ENCODE measurements at regions not wholly inside any gene's neighbourhood (a gene's known extent, or its start where the extent isn't known, plus 50 kb on each side); places are given as distances from the start of the nearest gene placed in this dataset.

GRCh38 chr15:39388118-39388517, 192.8 kb upstream of the THBS1 start:
- TF ChIP-seq RAD21 (conservative IDR thresholded peaks at IDR 0.05) = no peak
- TF ChIP-seq CTCF (IDR thresholded peaks at IDR 0.05; ENCODE audit: poor library complexity, severe bottlenecking) = no peak
- no peak for TF ChIP-seq EZH2 (IDR thresholded peaks at IDR 0.05; ENCODE audit: borderline replicate concordance, insufficient read depth, low read length, poor library complexity, severe bottlenecking)
- no peak for TF ChIP-seq TAF1 (IDR thresholded peaks at IDR 0.05; ENCODE audit: low read depth)
- TF ChIP-seq EP300 (conservative IDR thresholded peaks at IDR 0.05; ENCODE audit: poor library complexity, severe bottlenecking) = no peak
- no peak for TF ChIP-seq REST (IDR thresholded peaks at IDR 0.05; ENCODE audit: borderline replicate concordance)
- TF ChIP-seq POLR2AphosphoS5 (IDR thresholded peaks at IDR 0.05) = no peak
- TF ChIP-seq MXI1 (conservative IDR thresholded peaks at IDR 0.05; ENCODE audit: poor library complexity, severe bottlenecking) = no peak
- no peak for TF ChIP-seq SMC3 (conservative IDR thresholded peaks at IDR 0.05; ENCODE audit: poor library complexity)
